ENCODE measurements at regions not wholly inside any gene's neighbourhood (a gene's known extent, or its start where the extent isn't known, plus 50 kb on each side); places are given as distances from the start of the nearest gene placed in this dataset.

DNA sequence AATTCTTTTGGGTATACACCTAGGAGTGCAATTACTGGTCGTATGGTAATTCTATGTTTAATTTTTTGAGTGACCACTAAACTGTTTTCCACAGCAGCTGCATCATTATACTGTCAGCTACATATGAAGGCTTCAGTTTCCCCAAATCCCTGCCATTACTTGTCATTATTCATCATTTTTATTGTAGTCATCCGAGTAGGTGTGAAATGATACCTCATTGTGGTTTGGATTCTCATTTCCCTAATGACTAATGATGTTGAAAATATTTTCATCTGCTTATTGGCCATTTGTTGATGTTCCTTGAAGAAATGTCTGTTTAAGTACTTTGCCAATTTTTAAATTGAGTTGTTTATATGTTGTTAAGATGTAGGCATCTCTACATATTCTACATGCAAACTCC lies 633.6 kb upstream of the IMPG1 start:
- no peaks in the 10 kb centered on the region for H3K4me1 ChIP-seq (ENCODE audit: insufficient read depth)
- H3K27ac ChIP-seq: no peak overlapping the region
- no peaks in the 10 kb centered on the region for H3K9me3 ChIP-seq
- no peak for TF ChIP-seq POLR2A (IDR thresholded peaks at IDR 0.05)
- TF ChIP-seq EP300 (IDR thresholded peaks at IDR 0.05): no peak
- TF ChIP-seq, protein P1, sequence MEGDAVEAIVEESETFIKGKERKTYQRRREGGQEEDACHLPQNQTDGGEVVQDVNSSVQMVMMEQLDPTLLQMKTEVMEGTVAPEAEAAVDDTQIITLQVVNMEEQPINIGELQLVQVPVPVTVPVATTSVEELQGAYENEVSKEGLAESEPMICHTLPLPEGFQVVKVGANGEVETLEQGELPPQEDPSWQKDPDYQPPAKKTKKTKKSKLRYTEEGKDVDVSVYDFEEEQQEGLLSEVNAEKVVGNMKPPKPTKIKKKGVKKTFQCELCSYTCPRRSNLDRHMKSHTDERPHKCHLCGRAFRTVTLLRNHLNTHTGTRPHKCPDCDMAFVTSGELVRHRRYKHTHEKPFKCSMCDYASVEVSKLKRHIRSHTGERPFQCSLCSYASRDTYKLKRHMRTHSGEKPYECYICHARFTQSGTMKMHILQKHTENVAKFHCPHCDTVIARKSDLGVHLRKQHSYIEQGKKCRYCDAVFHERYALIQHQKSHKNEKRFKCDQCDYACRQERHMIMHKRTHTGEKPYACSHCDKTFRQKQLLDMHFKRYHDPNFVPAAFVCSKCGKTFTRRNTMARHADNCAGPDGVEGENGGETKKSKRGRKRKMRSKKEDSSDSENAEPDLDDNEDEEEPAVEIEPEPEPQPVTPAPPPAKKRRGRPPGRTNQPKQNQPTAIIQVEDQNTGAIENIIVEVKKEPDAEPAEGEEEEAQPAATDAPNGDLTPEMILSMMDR (IDR thresholded peaks at IDR 0.05): no peak
- no peak overlapping the region for H3K4me3 ChIP-seq
- no peaks in the 10 kb centered on the region for H3K36me3 ChIP-seq
- no peaks in the 10 kb centered on the region for H3K27me3 ChIP-seq
- WGBS, 3 donors: 62 to 67% (median 63%) methylated on average over 2 of the region's 2 CpGs
- DNase-seq: no peak
- intact Hi-C loops (cut with DNase I): no loop called here

DNA sequence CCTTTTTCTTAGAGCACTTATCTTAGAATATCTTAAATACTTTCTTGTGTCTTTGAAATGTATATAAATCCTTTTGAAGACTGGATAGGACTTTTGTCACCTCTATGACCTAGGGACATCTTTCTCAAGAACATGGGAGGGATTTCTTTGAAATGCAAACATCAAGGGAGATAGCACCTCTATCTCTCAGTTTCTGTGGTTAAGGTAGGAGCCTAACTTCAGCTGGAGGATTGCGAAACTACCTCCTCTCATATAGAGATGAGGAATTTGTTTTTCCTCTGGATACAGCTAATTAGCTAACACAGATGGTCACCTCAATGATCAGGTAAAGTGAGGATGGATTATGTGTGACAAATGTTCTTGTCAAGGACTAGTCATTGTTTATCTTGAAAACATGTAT lies 631.3 kb upstream of the IMPG1 start:
- no peaks in the 10 kb centered on the region for H3K9me3 ChIP-seq
- intact Hi-C loops (cut with DNase I): no loop called here
- H3K27ac ChIP-seq: no peak overlapping the region
- no peak overlapping the region for H3K4me3 ChIP-seq
- WGBS, 3 donors: 94 to 97% (median 96%) methylated on average over 1 of the region's 1 CpG
- H3K27me3 ChIP-seq: no peaks in the 10 kb centered on the region
- no peak for DNase-seq
- TF ChIP-seq POLR2A (IDR thresholded peaks at IDR 0.05): no peak
- TF ChIP-seq, protein P1 (IDR thresholded peaks at IDR 0.05): no peak
- TF ChIP-seq EP300 (IDR thresholded peaks at IDR 0.05): no peak
- no peaks in the 10 kb centered on the region for H3K36me3 ChIP-seq
- H3K4me1 ChIP-seq (ENCODE audit: insufficient read depth): no peaks in the 10 kb centered on the region

DNA sequence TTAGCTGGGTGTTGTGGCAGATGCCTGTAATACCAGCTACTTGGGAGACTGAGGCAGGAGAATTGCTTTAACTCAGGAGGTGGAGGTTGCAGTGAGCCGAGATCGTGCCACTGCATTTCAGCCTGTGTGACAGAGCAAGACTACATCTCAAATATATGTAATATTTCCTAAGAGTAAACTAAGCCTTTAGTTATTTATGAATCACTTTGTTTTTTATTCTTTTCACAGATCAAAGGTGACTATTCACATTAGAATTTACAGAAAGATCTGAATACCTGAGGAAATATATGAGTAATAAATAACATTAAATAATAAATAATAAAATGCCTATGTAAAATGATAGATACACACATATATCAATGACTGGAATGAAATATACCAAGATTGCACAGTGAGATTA lies 630.8 kb upstream of the IMPG1 start:
- 96 to 98% (median 97%) methylated on average over 2 of the region's 2 CpGs for WGBS, 3 donors
- TF ChIP-seq POLR2A (IDR thresholded peaks at IDR 0.05): no peak
- TF ChIP-seq EP300 (IDR thresholded peaks at IDR 0.05): no peak
- TF ChIP-seq, protein P1 (IDR thresholded peaks at IDR 0.05): no peak
- Histone ChIP-seq H3K27me3 (no peaks in the 10 kb centered on the region), H3K9me3 (no peaks in the 10 kb centered on the region), H3K4me3 (no peak overlapping the region), H3K4me1 (ENCODE audit: insufficient read depth) (no peaks in the 10 kb centered on the region), H3K36me3 (no peaks in the 10 kb centered on the region), H3K27ac (no peak overlapping the region)
- no peak for DNase-seq
- intact Hi-C loops (cut with DNase I): no loop called here

DNA sequence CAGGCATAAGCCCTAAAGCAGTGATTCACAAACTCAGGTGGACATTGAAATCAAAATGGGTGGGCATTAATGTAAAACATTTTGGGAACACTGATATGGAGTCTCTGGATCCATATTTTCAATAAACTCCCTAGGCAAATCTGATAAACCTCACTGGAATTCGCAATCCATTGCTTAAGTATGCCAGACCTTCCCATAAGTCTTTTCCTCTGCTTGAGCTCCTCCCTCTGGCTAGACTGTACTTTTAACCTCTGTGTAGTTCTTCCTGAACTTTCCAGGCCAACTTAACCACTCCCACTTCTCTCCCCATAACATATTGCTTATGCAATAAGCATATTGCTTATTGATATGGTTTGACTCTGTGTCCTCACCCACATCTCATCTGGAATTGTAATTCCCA lies 629.7 kb upstream of the IMPG1 start:
- Histone ChIP-seq H3K9me3 (no peaks in the 10 kb centered on the region), H3K36me3 (no peaks in the 10 kb centered on the region), H3K27me3 (no peaks in the 10 kb centered on the region), H3K4me1 (ENCODE audit: insufficient read depth) (no peaks in the 10 kb centered on the region), H3K4me3 (no peak overlapping the region), H3K27ac (no peak overlapping the region)
- WGBS, 3 donors: 51 to 82% (median 72%) methylated on average over 1 of the region's 1 CpG
- intact Hi-C loops (cut with DNase I): no loop called here
- DNase-seq: no peak
- TF ChIP-seq POLR2A (IDR thresholded peaks at IDR 0.05): no peak
- no peak for TF ChIP-seq EP300 (IDR thresholded peaks at IDR 0.05)

DNA sequence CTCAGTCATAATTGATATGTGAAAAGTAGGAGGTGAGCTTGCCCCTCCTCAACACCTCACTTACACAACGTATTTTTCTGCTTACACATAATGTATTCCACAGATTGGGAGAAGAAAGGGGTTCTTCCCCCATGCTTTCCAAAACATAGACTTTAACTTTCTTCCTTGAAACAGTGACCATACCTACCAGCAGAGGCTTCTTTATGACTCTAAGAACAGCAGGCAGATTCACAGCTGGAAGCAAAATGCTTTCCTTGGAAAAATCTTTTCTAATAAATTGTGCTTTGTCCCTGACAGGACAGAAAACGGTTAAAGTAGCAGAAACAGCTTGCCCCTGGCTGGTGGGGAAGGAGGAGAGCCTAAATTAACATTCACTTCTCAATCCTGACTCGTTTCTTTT lies 629.1 kb upstream of the IMPG1 start:
- TF ChIP-seq EP300 (IDR thresholded peaks at IDR 0.05): no peak
- TF ChIP-seq, protein P1 (IDR thresholded peaks at IDR 0.05): no peak
- no peak for TF ChIP-seq POLR2A (IDR thresholded peaks at IDR 0.05)
- H3K4me1 ChIP-seq (ENCODE audit: insufficient read depth): no peaks in the 10 kb centered on the region
- no peak overlapping the region for H3K4me3 ChIP-seq
- no peaks in the 10 kb centered on the region for H3K36me3 ChIP-seq
- H3K27ac ChIP-seq: no peak overlapping the region
- DNase-seq: no peak
- WGBS, 3 donors: 26 to 34% (median 27%) methylated on average over 3 of the region's 3 CpGs
- intact Hi-C loops (cut with DNase I): no loop called here
- no peaks in the 10 kb centered on the region for H3K27me3 ChIP-seq
- no peaks in the 10 kb centered on the region for H3K9me3 ChIP-seq
